VCaP (cell line): ENCODE measurements at regions not wholly inside any gene's neighbourhood (a gene's known extent, or its start where the extent isn't known, plus 50 kb on each side); places are given as distances from the start of the nearest gene placed in this dataset.

Source experiments
- H3K27ac ChIP-seq: fragments of 450-650 bp; 2 replicates; pipeline ENCODE4 v1.5.1; 2017
- CTCF ChIP-seq: fragments of 450-650 bp; conservative IDR thresholded peaks from 2 replicates; pipeline ENCODE4 v1.5.1; 2017; ENCODE audit warnings: mild to moderate bottlenecking, moderate library complexity

- H3K27ac ChIP-seq, result no peak overlapping the region
- no peak for TF ChIP-seq CTCF
Measured at GRCh38 chr5:2185646-2186471, 303.1 kb upstream of the IRX4 start.

- no peak overlapping the region for H3K27ac ChIP-seq
- no peak for TF ChIP-seq CTCF
Measured at GRCh38 chr5:2184563-2185540, 302.1 kb upstream of the IRX4 start.

GRCh38 chr5:2184026-2184366 is 301.3 kb upstream of the IRX4 start:
- TF ChIP-seq CTCF, result no peak
- no peak overlapping the region for H3K27ac ChIP-seq

- TF ChIP-seq CTCF, result no peak
- H3K27ac ChIP-seq, result no peak overlapping the region
Measured at GRCh38 chr5:2183154-2184025, 300.7 kb upstream of the IRX4 start.

GRCh38 chr5:2182020-2182419 is 299.3 kb upstream of the IRX4 start:
- no peak for TF ChIP-seq CTCF
- no peak overlapping the region for H3K27ac ChIP-seq

- no peak overlapping the region for H3K27ac ChIP-seq
- TF ChIP-seq CTCF, result no peak
Measured at GRCh38 chr5:2181557-2181956, 298.8 kb upstream of the IRX4 start.
